WTC11 (cell line): ENCODE measurements at regions not wholly inside any gene's neighbourhood (a gene's known extent, or its start where the extent isn't known, plus 50 kb on each side); places are given as distances from the start of the nearest gene placed in this dataset.

Source experiments
- ATAC-seq: fragments of 200-7000 bp; cut with Tn5 transposase; 2 replicates; pipeline ENCODE4 v1.10.0; 2021; ENCODE audit warnings: mild to moderate bottlenecking, moderate library complexity
- CTCF ChIA-PET: fragments of 300-600 bp; sonication (Branson Sonifier 250); formaldehyde crosslinking; loops from one replicate; lab custom pipeline; 2021; ENCODE audit warnings: antibody characterized with exemption; lab: Charles Lee
- POLR2A ChIA-PET: fragments of 350-600 bp; sonication (Branson Sonifier 250); formaldehyde crosslinking; loops from one replicate; lab custom pipeline; 2021; ENCODE audit warnings: antibody characterized with exemption; lab: Charles Lee
- DNase-seq: peaks from one replicate; pipeline ENCODE4 v3.0.0; 2021; ENCODE audit warnings: low spot score
- H3K27ac Mint-ChIP-seq: 2 replicates; pipeline ENCODE4 v1.8.0; 2021; ENCODE audit warnings: mixed read lengths
- H3K27me3 Mint-ChIP-seq: 2 replicates; pipeline ENCODE4 v1.8.0; 2021; ENCODE audit warnings: low read depth, mild to moderate bottlenecking, moderate library complexity, mixed read lengths
- H3K36me3 Mint-ChIP-seq: 2 replicates; pipeline ENCODE4 v1.8.0; 2021; ENCODE audit warnings: mixed read lengths
- H3K4me1 Mint-ChIP-seq: 2 replicates; pipeline ENCODE4 v1.8.0; 2022; ENCODE audit warnings: mixed read lengths
- H3K4me3 Mint-ChIP-seq: 2 replicates; pipeline ENCODE4 v1.8.0; 2021; ENCODE audit warnings: mild to moderate bottlenecking, moderate library complexity, mixed read lengths
- H3K9me3 Mint-ChIP-seq: 2 replicates; pipeline ENCODE4 v1.8.0; 2021; ENCODE audit warnings: mixed read lengths
- ELF4 ChIP-seq: sonication (generic); formaldehyde crosslinking; IDR thresholded peaks from 2 replicates; pipeline ENCODE4 v1.8.1; 2022; ENCODE audit warnings: low read depth, mild to moderate bottlenecking, moderate library complexity, missing genetic modification reagents
- HMGXB4 ChIP-seq: sonication (generic); formaldehyde crosslinking; IDR thresholded peaks from 2 replicates; pipeline ENCODE4 v1.8.1; 2023; ENCODE audit warnings: mild to moderate bottlenecking, moderate library complexity, missing genetic modification reagents
- IRF2 ChIP-seq: sonication (generic); formaldehyde crosslinking; IDR thresholded peaks from 2 replicates; pipeline ENCODE4 v1.8.0; 2022; ENCODE audit warnings: low read depth, missing genetic modification reagents, borderline replicate concordance
- MAX ChIP-seq: sonication (generic); formaldehyde crosslinking; IDR thresholded peaks from 2 replicates; pipeline ENCODE4 v1.8.0; 2022; ENCODE audit warnings: mild to moderate bottlenecking, missing genetic modification reagents
- MLX ChIP-seq: sonication (generic); formaldehyde crosslinking; IDR thresholded peaks from 2 replicates; pipeline ENCODE4 v1.8.1; 2023; ENCODE audit warnings: mild to moderate bottlenecking, missing genetic modification reagents, moderate library complexity
- PREB ChIP-seq: sonication (generic); formaldehyde crosslinking; IDR thresholded peaks from 2 replicates; pipeline ENCODE4 v1.8.1; 2022; ENCODE audit warnings: mild to moderate bottlenecking, missing genetic modification reagents, moderate library complexity, borderline replicate concordance
- PRRX2 ChIP-seq: fragments of 250-450 bp; sonication (Bioruptor Pico); IDR thresholded peaks from 2 replicates; pipeline ENCODE4 v1.8.0; 2021; ENCODE audit warnings: mild to moderate bottlenecking
- RELA ChIP-seq: sonication (generic); formaldehyde crosslinking; IDR thresholded peaks from 2 replicates; pipeline ENCODE4 v1.8.1; 2022; ENCODE audit warnings: missing genetic modification reagents, mild to moderate bottlenecking, borderline replicate concordance
- SMAD4 ChIP-seq: sonication (generic); formaldehyde crosslinking; IDR thresholded peaks from 2 replicates; pipeline ENCODE4 v1.8.0; 2022; ENCODE audit warnings: mild to moderate bottlenecking, missing genetic modification reagents
- SP1 ChIP-seq: sonication (generic); formaldehyde crosslinking; conservative IDR thresholded peaks from 2 replicates; pipeline ENCODE4 v1.8.1; 2022; ENCODE audit warnings: missing genetic modification reagents
- TEAD4 ChIP-seq: sonication (generic); formaldehyde crosslinking; IDR thresholded peaks from 2 replicates; pipeline ENCODE4 v1.8.0; 2022; ENCODE audit warnings: mild to moderate bottlenecking, missing genetic modification reagents
- USF1 ChIP-seq: sonication (generic); formaldehyde crosslinking; IDR thresholded peaks from 2 replicates; pipeline ENCODE4 v1.8.0; 2022; ENCODE audit warnings: mild to moderate bottlenecking, missing genetic modification reagents
- ZNF121 ChIP-seq: sonication (generic); formaldehyde crosslinking; IDR thresholded peaks from 2 replicates; pipeline ENCODE4 v1.8.0; 2023; ENCODE audit warnings: missing genetic modification reagents
- ZNF263 ChIP-seq: sonication (generic); formaldehyde crosslinking; IDR thresholded peaks from 2 replicates; pipeline ENCODE4 v1.8.1; 2022; ENCODE audit warnings: low read depth, mild to moderate bottlenecking, moderate library complexity, missing genetic modification reagents
- ZNF425 ChIP-seq: fragments of 250-450 bp; sonication (Bioruptor Pico); conservative IDR thresholded peaks from 2 replicates; pipeline ENCODE4 v1.9.0; 2021; ENCODE audit warnings: mild to moderate bottlenecking
- TF ChIP-seq, protein P1 (sequence below): sonication (generic); formaldehyde crosslinking; IDR thresholded peaks from 2 replicates; pipeline ENCODE4 v1.8.0; 2023; ENCODE audit warnings: missing genetic modification reagents
- TF ChIP-seq, protein P2 (sequence below): sonication (generic); formaldehyde crosslinking; IDR thresholded peaks from 2 replicates; pipeline ENCODE4 v1.8.0; 2023; ENCODE audit warnings: missing genetic modification reagents, mild to moderate bottlenecking, borderline replicate concordance
- TF ChIP-seq, protein P3 (sequence below): fragments of 250-450 bp; sonication (Bioruptor Pico); IDR thresholded peaks from 2 replicates; pipeline ENCODE4 v1.9.0; 2021; ENCODE audit warnings: mild to moderate bottlenecking, borderline replicate concordance

DNA sequence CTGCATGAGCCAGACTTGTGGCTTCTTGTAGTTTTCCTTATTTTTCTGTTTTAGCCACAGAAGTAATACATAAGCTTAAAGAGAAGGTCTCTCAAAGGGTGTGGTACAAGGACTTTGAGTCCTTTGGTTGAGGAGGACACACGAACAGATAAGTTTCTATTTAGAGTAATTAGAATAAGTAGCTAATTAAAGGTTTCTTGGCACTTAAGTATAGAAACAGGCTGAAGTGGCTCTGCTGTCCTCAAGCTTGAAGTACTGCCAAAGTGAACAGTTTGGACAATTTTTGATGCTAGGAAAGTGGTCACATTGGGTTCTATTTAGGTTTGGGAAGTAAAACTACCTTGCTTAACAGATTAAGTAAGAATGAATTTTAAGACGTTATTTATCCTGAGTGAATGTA is 278.3 kb upstream of the MPDZ start:
- ChIA-PET CTCF (no interaction called here), POLR2A (no interaction called here)
- Mint-ChIP-seq H3K36me3 (no peaks in the 10 kb centered on the region), H3K9me3 (no peaks in the 10 kb centered on the region), H3K4me3 (no peak overlapping the region), H3K27me3 (no peaks in the 10 kb centered on the region)
- no peak for DNase-seq
- ATAC-seq, result no peak
- TF ChIP-seq TEAD4 (no peak), ELF4 (CRISPR knock-in tag) (no peak), RELA (CRISPR knock-in tag) (no peak), MLX (CRISPR knock-in tag) (no peak), PRRX2 (CRISPR knock-in tag) (no peak), ZNF121 (no peak), PREB (CRISPR knock-in tag) (no peak), SMAD4 (CRISPR knock-in tag) (no peak), ZNF263 (no peak), SP1 (CRISPR knock-in tag) (no peak)
- TF ChIP-seq, protein P1, sequence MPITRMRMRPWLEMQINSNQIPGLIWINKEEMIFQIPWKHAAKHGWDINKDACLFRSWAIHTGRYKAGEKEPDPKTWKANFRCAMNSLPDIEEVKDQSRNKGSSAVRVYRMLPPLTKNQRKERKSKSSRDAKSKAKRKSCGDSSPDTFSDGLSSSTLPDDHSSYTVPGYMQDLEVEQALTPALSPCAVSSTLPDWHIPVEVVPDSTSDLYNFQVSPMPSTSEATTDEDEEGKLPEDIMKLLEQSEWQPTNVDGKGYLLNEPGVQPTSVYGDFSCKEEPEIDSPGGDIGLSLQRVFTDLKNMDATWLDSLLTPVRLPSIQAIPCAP (CRISPR knock-in tag), result no peak
- TF ChIP-seq, protein P2, sequence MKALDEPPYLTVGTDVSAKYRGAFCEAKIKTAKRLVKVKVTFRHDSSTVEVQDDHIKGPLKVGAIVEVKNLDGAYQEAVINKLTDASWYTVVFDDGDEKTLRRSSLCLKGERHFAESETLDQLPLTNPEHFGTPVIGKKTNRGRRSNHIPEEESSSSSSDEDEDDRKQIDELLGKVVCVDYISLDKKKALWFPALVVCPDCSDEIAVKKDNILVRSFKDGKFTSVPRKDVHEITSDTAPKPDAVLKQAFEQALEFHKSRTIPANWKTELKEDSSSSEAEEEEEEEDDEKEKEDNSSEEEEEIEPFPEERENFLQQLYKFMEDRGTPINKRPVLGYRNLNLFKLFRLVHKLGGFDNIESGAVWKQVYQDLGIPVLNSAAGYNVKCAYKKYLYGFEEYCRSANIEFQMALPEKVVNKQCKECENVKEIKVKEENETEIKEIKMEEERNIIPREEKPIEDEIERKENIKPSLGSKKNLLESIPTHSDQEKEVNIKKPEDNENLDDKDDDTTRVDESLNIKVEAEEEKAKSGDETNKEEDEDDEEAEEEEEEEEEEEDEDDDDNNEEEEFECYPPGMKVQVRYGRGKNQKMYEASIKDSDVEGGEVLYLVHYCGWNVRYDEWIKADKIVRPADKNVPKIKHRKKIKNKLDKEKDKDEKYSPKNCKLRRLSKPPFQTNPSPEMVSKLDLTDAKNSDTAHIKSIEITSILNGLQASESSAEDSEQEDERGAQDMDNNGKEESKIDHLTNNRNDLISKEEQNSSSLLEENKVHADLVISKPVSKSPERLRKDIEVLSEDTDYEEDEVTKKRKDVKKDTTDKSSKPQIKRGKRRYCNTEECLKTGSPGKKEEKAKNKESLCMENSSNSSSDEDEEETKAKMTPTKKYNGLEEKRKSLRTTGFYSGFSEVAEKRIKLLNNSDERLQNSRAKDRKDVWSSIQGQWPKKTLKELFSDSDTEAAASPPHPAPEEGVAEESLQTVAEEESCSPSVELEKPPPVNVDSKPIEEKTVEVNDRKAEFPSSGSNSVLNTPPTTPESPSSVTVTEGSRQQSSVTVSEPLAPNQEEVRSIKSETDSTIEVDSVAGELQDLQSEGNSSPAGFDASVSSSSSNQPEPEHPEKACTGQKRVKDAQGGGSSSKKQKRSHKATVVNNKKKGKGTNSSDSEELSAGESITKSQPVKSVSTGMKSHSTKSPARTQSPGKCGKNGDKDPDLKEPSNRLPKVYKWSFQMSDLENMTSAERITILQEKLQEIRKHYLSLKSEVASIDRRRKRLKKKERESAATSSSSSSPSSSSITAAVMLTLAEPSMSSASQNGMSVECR, result no peak
- TF ChIP-seq, all 79 proteins: peak for 0
- peaks cover 18% of the 10 kb centered on the region for H3K4me1 Mint-ChIP-seq
- no peak overlapping the region for H3K27ac Mint-ChIP-seq

DNA sequence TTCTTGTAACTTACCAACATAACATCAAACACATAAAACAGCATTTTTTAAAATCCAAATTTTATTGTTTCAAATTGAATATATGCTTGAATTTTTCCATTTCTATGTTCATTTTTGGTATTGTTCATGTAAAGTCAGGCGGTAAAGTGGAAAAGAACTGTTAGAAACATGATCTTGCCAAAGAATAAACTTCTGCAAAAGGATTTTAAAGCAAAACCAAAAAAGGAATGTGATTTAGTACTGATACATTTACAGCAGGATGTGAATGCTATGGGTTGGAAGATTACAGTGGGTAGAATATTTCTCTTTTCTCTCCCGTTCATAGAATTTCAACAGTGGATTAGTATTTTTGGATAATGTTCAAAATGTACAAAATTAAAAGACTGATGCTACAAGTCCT is 277.2 kb upstream of the MPDZ start:
- no peaks in the 10 kb centered on the region for H3K27me3 Mint-ChIP-seq
- H3K4me1 Mint-ChIP-seq, result peaks cover 19% of the 10 kb centered on the region
- POLR2A ChIA-PET, result no interaction called here
- ATAC-seq, result no peak
- CTCF ChIA-PET, result interaction anchor here (0.7 kb wide), 1 partner anchor 32 kb away, joined by 3 read pairs; no protein-coding TSS in a partner anchor
- no peak overlapping the region for H3K27ac Mint-ChIP-seq
- no peak for DNase-seq
- no peaks in the 10 kb centered on the region for H3K36me3 Mint-ChIP-seq
- TF ChIP-seq, protein P3, sequence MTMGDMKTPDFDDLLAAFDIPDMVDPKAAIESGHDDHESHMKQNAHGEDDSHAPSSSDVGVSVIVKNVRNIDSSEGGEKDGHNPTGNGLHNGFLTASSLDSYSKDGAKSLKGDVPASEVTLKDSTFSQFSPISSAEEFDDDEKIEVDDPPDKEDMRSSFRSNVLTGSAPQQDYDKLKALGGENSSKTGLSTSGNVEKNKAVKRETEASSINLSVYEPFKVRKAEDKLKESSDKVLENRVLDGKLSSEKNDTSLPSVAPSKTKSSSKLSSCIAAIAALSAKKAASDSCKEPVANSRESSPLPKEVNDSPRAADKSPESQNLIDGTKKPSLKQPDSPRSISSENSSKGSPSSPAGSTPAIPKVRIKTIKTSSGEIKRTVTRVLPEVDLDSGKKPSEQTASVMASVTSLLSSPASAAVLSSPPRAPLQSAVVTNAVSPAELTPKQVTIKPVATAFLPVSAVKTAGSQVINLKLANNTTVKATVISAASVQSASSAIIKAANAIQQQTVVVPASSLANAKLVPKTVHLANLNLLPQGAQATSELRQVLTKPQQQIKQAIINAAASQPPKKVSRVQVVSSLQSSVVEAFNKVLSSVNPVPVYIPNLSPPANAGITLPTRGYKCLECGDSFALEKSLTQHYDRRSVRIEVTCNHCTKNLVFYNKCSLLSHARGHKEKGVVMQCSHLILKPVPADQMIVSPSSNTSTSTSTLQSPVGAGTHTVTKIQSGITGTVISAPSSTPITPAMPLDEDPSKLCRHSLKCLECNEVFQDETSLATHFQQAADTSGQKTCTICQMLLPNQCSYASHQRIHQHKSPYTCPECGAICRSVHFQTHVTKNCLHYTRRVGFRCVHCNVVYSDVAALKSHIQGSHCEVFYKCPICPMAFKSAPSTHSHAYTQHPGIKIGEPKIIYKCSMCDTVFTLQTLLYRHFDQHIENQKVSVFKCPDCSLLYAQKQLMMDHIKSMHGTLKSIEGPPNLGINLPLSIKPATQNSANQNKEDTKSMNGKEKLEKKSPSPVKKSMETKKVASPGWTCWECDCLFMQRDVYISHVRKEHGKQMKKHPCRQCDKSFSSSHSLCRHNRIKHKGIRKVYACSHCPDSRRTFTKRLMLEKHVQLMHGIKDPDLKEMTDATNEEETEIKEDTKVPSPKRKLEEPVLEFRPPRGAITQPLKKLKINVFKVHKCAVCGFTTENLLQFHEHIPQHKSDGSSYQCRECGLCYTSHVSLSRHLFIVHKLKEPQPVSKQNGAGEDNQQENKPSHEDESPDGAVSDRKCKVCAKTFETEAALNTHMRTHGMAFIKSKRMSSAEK, result no peak
- no peak for TF ChIP-seq USF1 (CRISPR knock-in tag)
- TF ChIP-seq ZNF425 (CRISPR knock-in tag), result no peak
- no peak for TF ChIP-seq MAX (CRISPR knock-in tag)
- no peak for TF ChIP-seq HMGXB4 (CRISPR knock-in tag)
- no peak for TF ChIP-seq IRF2 (CRISPR knock-in tag)
- H3K9me3 Mint-ChIP-seq, result no peaks in the 10 kb centered on the region
- no peak overlapping the region for H3K4me3 Mint-ChIP-seq
